ENCODE measurements at regions not wholly inside any gene's neighbourhood (a gene's known extent, or its start where the extent isn't known, plus 50 kb on each side); places are given as distances from the start of the nearest gene placed in this dataset.

DNA sequence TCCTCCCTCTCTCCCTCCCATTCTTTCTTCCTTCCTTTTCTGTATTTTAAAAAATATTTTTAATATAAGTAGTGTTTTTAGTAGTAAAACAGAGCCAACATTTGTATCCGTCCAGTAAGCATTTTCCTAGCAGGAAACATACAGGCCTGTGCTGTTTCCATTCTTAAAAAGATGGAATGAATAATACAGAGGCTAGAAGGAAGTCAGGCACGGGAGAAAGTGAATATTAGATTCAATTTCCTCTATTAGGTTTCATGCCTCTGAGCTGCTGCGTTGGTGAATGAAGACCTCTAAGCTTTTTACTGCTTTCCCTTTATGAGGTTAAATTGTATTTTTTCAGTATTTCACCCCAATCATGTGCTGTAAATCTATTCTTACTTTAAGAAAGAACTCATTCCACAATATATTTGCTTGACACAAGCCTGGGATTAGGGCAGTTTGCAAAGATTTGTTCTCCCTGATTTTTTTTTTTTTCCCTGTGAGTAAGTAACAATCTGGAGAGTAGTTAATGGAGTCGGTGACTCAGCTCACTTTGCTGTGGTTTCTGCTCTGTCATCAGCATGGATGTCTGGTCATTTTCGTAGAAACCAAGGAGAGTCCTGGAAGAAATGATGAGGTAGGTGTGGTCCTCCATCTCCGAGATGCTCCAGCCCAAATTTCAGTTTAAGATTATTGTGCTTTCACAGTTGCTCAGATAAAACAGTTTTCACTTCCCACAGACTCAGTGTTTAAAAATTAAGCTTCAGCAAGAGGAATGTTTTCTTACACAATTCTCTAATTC is 76.1 kb upstream of the PITRM1 start:
- in situ Hi-C loops (cut with HindIII; ENCODE audit: low pct_unique_long_range_greater_than_20kb, low sequenced_read_pairs) = no loop called here
- peak; percentile 85 for DNase-seq (ENCODE audit: low read depth)

DNA sequence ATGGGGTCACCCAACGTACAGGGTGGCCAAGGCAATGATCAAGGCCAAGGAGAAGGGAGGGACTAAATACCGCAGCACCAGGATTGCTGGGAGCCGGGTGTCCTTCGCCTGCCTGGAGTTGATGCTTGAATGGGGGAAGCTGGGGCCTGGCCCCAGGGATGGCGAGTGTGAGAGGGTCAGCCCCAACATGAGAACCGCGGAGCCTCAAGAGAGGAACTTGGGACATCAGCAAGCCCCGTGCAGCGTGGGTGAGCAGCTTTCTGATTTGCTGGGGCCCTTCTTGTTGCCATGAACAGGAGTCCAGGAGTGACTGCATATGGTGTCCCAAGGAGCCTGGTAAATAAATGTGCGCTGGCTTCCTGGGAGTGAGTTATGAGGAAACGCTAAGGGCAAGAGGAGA is 72.8 kb upstream of the PITRM1 start:
- no peak for DNase-seq (ENCODE audit: low read depth)
- in situ Hi-C loops (cut with HindIII; ENCODE audit: low pct_unique_long_range_greater_than_20kb, low sequenced_read_pairs) = no loop called here

GRCh38 chr10:3241967-3242650 is 69.5 kb upstream of the PITRM1 start:
- no peak for DNase-seq (ENCODE audit: low read depth)
- in situ Hi-C loops (cut with HindIII; ENCODE audit: low pct_unique_long_range_greater_than_20kb, low sequenced_read_pairs) = no loop called here

- no peak for DNase-seq (ENCODE audit: low read depth)
- in situ Hi-C loops (cut with HindIII; ENCODE audit: low pct_unique_long_range_greater_than_20kb, low sequenced_read_pairs) = no loop called here
These were observed 68.8 kb upstream of the PITRM1 start for GRCh38 chr10:3241274-3241921.

DNA sequence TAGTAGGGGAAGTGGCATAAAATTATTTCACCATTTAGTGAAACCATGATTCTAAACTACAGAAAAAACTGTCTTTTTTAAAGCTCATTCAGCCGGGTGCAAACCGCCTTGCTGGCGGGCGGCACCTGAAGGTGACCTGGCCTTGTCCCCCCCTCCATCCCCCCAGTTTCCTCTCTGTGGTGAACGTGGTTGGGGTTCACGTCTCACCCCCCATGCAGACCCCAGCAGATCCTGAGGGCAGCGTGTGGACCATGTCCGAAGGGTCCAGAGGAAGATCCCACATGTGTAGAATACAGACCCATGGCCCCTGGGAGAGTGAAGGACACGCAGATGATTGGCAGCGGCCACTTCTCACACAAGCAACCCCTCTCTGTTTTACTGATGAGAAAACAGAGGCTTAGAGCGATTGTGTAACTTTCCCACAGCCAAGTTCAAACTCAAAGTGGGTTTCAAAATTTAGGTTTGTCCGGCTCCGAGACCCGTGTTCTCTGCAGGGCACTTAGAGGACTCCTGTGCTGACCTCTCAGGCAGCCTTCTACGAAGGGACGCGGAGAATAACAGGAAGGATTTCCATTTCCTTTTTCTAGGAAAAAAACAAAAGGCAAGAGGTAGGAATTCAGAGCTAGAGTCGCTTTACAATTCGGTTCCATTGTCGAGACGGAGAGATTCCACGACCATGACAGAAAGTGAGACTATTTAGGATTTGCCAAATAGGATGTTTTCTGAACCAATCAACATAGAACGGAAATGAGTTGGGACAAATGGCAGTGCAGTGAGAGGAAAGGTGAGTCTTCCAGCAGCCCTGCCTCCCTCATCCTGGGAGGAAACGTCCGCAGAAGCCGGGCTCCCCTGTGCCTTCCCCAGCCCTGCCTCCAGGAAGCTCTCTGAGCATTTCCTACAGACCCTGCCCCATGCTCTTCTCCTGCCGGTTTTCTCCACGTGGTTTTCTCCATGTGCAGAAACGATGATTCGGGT is 67.6 kb upstream of the PITRM1 start:
- DNase-seq (ENCODE audit: low read depth) = no peak
- in situ Hi-C loops (cut with HindIII; ENCODE audit: low pct_unique_long_range_greater_than_20kb, low sequenced_read_pairs) = no loop called here

DNA sequence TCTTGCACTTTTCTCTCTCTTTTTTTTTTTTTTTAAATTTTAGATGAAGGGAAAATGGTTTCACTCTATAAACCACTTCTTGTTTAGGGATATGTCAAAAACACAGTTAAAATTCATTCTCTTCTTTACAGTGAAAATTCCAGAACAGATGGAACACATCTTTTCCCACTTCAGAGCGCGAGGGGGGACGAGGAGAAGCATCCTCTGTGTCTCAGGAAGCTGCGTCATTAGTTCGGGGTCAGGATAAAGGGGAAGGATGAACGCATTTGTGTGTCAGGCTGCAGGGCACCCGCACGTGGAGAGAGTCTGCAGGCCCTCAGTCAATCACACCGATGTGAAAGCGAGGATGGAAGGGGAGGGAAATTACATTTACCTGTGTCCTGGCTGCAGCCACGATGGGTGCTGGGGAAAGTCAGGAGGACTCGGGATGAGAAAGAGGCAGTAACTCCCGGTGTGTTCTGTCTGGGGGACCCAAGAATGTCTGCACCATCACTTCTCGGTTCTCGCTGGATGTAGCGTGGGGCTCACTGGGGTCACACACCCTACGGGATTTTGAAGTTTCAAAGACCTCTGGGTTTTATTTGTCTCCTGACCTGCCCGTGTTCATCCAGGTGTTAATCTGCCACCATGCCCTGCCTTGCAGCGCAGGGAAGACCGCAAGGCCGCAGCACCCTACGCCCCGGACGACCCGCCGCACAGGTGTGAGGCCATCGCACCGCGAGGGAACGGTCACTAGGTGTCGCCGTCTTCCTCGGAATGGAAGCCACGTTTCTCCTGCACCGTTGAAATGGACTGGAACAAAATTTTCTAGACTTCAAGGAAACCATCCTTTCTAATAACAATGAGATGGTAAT is 66.7 kb upstream of the PITRM1 start:
- in situ Hi-C loops (cut with HindIII; ENCODE audit: low pct_unique_long_range_greater_than_20kb, low sequenced_read_pairs) = no loop called here
- peak; percentile 56 for DNase-seq (ENCODE audit: low read depth)

DNA sequence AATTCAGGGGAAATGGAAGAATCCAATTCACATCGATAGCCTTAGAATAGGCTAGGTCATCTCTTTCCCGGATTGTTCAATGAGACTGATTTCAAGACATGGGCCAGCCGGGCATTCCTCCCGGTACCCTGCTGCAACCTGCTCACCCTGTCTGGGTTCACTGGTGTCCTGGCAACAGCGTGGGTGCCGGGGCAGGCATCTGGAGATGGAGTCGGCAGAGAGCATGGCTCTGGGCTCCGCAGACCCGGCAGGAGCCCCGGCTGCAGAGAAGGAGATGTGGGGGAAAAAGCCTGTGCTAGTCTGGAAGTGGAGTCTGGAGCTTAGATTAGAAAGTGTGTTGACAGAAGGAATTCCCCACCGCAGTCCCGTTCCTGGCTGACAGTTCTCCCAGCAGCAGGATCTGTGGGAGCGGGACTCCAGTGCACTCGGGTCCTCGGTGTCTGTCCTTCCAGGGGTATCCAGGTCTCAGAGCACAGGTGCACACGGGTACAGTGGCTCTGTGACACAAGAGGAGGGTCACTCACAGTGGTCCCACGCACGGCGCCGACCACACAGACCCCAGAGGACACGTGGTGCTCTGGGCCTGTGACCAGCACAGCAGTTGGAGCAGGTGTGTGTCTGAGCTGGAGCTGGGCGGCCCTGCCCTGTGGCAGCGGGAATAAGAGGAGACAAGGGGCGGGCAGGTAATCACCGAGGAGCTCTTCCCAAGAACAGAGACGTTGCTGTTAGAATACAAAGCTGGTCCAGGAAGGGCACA is 65.7 kb upstream of the PITRM1 start:
- DNase-seq (ENCODE audit: low read depth) = no peak
- in situ Hi-C loops (cut with HindIII; ENCODE audit: low pct_unique_long_range_greater_than_20kb, low sequenced_read_pairs) = no loop called here

DNA sequence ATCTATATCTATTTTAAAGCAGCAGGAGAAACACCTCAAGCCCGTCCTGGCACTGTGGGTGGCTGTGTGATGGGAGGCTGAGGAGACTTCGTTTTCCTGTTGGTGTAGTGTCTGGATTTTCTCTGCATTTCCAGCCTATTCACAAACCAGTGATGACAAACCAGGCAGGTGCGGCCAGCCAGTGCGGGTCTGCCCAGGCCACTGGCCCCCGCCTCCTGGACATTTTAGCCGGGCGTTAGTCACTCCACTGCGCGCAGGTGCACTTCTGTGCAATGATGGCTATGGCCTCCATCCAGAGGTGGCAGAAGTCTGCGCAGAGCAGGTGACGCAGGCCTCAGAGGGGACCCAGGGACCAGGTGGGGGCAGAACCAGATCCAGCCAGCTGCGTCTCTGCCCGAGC is 64.9 kb upstream of the PITRM1 start:
- in situ Hi-C loops (cut with HindIII; ENCODE audit: low pct_unique_long_range_greater_than_20kb, low sequenced_read_pairs) = no loop called here
- no peak for DNase-seq (ENCODE audit: low read depth)

GRCh38 chr10:3236644-3237404 is 64.2 kb upstream of the PITRM1 start:
- no peak for DNase-seq (ENCODE audit: low read depth)
- in situ Hi-C loops (cut with HindIII; ENCODE audit: low pct_unique_long_range_greater_than_20kb, low sequenced_read_pairs) = no loop called here

DNA sequence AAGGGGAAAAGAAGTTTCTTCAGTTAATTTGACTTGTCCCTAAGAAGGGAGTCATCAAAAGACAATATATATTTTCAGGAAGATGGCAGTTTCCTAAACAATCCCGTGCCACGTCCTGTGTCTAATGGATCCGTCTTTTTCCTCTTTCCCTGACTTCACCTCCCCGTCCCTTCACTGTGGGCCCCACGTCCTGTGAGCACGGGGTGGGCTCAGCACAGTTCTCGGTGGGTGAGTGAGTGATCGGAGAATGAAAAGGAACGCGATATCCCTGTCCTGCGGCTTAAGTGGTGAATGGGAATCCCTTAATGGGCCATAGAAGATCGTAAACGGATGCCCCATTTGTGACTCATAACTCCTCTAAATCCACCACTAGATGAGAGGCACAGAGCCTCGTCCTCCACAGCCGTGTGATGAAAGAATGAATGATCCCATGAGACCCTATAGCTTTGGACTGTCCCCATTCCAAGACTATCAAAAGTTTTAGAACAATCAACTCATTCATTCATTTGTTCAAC is 63.5 kb upstream of the PITRM1 start:
- in situ Hi-C loops (cut with HindIII; ENCODE audit: low pct_unique_long_range_greater_than_20kb, low sequenced_read_pairs) = no loop called here
- DNase-seq (ENCODE audit: low read depth) = no peak

- no peak for DNase-seq (ENCODE audit: low read depth)
- in situ Hi-C loops (cut with HindIII; ENCODE audit: low pct_unique_long_range_greater_than_20kb, low sequenced_read_pairs) = no loop called here
These were observed 62.8 kb upstream of the PITRM1 start for GRCh38 chr10:3235395-3235794.

DNA sequence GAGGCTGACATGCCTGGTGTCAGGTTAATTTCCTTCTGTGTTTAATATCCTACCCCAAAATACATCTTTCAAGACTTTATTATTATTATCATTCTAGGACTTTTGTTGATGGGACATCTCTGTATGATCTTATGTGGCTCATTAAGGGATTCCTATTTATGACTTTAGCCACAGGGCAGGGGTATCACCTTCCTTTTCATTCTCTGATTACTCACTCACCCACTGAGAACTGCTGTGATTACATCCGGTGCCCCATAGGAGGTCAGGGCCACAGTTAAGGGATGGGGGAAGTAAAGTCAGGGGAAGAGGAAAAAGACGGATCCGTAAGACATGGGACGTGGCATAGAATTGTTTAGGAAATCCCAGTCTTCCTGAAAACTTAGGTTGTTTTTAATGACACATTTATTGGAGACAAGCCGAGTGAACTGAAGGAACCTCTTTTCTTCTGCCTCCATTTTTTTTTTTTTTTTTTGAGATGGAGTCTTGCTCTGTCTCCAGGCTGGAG is 61.0 kb upstream of the PITRM1 start:
- in situ Hi-C loops (cut with HindIII; ENCODE audit: low pct_unique_long_range_greater_than_20kb, low sequenced_read_pairs) = no loop called here
- DNase-seq (ENCODE audit: low read depth) = no peak

DNA sequence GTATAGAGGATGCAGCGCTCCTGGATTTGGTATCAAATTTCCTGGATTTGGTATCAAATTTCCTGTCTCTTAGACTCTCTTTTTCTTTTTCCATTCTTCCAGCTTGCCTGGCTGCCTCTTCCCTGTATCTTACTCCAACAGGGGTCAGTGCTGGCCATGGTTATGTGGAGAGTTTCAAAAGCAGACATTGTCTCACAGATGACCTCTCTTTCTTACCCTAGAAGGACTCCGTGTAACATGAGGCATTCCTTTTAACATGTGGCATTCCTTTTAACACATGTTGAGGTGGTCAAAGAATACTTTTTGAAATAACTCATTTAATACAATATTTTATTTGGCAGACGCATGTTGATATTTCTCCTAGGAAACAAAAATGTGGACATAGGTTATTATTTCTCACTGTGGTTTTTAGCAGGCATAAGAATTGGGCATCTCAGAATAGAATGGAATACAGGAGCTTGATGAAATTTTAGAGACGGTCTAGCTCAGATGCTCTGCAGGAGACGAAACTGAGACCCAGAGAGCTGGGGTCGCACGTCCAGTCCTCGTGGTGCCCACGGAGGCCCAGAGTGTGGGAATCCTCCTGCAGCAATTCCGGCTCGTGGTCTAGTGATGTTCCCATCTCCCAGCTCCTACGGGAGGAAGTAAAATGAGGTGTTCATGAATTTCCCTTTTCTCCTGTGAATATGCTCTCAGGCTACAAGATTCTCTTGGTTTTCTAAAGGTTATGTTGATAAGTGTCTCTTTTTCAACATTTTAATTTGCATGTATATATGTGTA is 59.6 kb upstream of the PITRM1 start:
- DNase-seq (ENCODE audit: low read depth) = no peak
- in situ Hi-C loops (cut with HindIII; ENCODE audit: low pct_unique_long_range_greater_than_20kb, low sequenced_read_pairs) = no loop called here

DNA sequence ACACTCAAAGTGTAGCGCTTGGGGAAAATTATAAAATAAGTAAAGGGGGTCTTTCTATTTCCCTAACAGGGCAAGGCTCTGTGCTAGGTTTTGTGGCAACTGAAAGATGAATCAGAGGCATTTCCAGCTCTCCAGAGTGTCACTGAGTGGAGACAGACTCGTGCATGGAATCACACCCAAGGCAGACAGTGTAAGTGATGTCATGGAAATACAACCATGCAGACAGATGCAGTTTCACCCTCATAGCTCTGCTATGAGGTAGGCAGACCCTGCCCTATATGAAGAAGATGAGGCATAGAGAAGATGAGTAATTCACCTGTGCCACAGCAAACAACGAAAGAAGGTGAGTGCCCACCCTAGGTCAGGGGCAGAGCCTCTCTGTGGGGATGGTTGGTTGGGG is 57.2 kb upstream of the PITRM1 start:
- DNase-seq (ENCODE audit: low read depth) = no peak
- in situ Hi-C loops (cut with HindIII; ENCODE audit: low pct_unique_long_range_greater_than_20kb, low sequenced_read_pairs) = no loop called here

- in situ Hi-C loops (cut with HindIII; ENCODE audit: low pct_unique_long_range_greater_than_20kb, low sequenced_read_pairs) = no loop called here
- no peak for DNase-seq (ENCODE audit: low read depth)
These were observed 56.0 kb upstream of the PITRM1 start for GRCh38 chr10:3228629-3228945.

All from Caki2 (cell line).